Retina (tissue), 1 donor: ENCODE measurements at regions not wholly inside any gene's neighbourhood (a gene's known extent, or its start where the extent isn't known, plus 50 kb on each side); places are given as distances from the start of the nearest gene placed in this dataset.

Experiments used
- DNase-seq: peaks from one replicate; pipeline ENCODE4 v3.0.0-alpha.2; 2016

GRCh38 chr11:103625624-103625965, 410.8 kb upstream of the DDI1 start:
- no peak for DNase-seq

DNA sequence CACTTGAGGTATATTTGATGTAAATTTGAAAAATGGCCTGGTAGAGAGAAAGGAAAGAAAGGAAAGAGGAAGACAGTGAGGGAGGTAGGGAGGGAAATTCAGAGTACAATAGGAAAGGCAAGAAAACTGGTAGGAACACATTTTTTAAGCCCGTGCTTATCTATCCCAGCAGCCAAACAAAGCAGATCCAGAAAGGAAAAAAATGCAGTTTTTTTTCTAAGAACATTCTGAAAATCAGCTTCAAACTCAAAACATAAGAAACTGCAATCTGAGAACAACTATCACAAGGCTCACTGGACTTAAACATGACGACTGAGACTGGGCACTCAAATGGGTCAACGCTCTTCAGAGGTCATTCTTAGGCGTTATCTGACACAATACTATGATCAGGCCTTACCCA, 408.3 kb upstream of the DDI1 start:
- DNase-seq = no peak

GRCh38 chr11:103631841-103632240, 404.6 kb upstream of the DDI1 start:
- DNase-seq = no peak

DNA sequence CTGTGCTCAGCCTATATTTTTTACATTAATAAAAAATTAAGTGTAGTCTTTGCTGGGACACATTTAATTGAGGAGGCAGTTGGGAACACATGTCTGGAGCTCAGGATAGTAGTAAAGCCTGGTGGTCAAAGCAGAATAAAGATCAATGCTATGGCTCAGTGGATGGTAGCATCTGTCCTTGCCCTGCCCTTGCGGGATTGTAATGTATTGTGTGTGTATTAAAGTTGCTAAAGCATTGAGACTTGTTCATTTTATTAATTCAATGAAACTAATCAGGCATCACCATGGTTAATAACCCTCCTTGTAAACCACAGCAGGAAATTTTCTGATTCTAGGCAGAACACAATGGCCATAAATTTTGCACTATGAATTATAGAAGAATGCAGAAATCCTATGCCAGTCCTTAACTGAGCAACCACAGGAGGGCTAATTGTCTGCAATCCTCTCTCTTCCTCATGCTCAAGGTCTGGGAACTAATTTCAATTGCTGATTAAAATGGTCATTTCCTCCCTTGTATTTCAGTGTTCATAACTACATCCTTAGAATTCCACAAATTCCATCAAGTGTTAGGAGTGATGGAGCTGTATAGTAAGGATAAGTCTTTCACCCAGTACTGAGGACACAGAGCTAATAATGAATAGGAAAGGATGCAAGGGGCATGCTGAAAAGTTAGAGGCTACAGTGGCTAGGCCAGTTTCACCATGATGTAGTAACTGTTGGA, 403.2 kb upstream of the DDI1 start:
- no peak for DNase-seq

DNA sequence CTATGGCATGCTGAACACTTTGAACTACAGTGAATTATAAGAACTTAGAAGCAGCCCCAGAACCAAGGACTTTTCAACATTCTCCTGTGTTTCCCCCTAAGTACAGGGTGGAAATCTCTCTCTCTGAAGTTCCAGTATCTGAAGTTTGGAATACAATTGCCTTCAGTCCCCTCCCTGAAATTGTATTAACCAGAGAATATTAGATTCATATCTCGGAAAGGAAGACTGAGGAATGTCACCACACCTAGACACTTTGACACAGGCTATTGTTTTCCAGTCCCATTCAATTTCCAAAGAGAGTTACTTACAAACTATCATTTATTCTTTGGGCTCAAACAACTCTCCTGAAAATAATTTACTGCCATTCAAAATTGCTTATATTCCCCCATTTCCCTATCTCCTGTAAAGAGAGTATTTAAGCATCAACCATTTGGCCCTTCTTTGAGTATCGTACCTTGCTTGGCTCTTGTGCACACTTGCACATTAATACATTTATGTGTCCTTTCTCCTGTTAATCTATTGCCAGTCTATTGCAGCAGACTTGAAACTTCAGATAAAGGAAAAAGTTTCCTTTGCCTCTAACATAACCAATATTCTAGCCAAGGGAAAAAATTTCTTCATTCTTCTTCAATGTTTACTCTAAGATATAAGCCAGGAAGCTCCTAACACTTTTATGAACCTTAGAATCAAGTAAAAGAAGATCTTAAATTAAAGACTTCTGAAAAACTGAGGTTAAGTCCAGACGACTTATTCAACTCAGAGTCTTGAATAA, 402.4 kb upstream of the DDI1 start:
- no peak for DNase-seq

DNA sequence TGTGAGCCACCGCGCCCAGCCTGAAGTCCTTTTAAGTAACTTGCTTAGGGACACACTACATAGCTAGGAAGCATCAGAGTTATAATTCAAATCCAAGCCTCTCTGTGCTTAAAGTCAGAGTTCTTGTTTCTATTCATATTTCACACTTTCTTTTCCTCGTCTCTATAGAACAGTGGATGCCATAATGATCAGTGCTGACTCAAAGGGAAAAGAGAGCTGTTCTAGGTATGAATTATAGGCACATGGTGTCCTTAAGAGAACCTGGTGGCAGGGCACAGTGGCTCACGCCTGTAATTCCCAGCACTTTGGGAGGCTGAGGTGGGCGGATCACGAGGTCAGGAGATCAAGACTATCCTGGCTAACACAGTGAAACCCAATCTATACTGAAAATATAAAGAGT, 400.2 kb upstream of the DDI1 start:
- no peak for DNase-seq

DNA sequence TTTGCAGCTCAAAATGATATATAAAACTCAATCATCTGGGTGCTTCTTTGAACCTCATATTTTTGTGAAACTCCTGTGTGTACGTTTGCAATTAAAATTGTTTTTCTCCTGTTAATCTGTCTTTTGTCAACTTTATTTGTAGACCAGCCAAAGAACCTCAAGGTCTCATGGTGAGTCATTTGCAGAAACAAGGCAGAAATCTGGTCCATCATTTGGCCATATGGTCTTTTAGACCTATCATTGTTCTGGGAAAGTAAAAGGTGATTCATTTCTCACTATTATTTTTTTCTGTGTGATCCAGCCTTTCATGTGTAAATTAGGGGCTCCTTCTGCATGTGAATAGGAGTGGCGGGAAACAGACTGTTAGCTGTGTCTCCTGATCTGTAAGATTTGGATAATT, 399.1 kb upstream of the DDI1 start:
- no peak for DNase-seq

GRCh38 chr11:103637831-103638230, 398.6 kb upstream of the DDI1 start:
- no peak for DNase-seq

DNA sequence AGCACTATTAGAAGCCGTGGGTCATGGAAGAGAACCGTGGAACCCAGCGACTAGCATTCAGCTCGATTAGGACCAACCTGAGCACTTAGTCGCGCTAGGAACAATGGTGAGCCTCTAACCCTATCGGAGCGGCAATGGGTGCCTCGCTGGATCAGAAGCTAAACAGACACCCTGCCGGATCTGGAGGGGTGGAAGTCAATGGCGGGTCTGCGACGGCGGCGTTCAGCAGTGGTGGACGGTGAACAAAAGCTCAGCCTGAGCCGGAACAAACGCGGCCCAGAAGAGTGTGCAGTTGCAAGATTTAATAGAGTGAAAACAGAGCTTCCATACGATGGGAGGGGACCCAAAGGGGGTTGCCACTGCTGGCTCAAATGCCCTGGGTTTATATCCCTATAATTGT, 391.8 kb upstream of the DDI1 start:
- DNase-seq = no peak

DNA sequence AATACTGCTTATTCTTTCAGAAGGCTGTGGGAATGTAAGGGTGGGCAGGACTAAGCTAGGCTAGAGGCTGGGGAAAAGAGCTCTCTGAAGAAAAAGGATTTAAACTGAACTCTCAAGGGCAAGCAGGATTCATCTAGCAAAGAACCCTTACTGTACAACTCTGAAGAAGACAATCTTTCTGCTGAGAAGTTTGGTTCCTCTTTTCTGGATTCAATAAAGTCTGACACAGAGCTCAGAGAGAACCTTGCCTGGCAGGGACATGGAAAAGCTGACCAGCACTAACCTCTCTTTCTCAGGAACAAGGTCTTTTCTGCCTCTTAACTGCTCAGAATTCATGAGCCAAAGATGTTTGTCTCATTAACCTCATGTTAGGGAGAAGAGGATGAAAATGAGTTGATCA, 388.4 kb upstream of the DDI1 start:
- no peak for DNase-seq

- DNase-seq = no peak
These were observed 387.6 kb upstream of the DDI1 start for GRCh38 chr11:103648670-103649400.

GRCh38 chr11:103649401-103649895, 387.0 kb upstream of the DDI1 start:
- DNase-seq = no peak

DNA sequence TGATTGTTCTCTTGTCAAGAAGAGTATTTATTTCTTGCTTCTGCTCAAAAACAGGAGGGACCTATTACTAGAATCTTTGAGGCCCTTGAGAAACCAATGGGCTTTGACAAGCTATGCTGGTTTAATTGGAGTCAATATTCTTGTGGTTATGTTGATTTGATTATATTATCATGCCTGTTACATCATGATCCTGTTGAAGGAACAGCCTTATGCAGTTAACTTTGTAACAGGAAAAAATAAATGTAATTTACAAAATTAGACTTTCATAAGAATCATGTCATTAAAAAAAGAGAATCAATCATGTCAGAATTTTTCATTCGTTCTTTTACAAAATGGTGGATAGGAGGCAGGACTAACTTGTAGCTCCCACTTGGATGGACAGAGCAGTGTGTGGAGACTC, 386.1 kb upstream of the DDI1 start:
- no peak for DNase-seq

DNA sequence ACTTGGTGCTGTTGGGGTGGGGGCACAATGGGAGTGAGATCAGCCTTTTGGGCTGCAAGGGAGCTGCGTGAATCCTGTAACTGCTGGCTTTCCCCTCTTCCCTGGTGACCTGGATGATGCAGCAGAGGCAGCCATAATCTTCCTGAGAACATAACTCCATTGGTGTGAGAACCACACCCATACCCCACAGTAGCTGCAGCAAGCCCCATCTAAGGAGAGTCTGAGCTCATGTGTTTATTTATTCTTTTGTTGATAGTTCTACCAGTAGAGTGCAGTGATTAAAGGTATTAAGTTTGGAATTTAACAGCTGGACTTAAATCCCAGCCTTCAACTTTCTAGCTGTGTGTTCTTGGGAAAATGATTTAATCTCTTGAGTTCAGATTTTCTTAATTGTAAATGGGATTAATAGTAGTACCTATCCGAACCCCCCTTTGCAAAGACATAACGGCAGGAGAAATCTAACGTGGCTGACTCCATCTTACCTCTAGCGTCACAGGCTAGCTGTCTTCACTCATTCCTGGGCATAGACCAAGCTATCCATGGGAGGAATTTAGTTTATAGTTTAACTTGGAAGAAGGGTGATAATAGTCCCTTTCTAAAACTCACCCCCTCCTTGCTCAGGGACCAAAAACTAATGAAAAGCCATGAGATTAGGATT, 385.0 kb upstream of the DDI1 start:
- no peak for DNase-seq

- no peak for DNase-seq
These were observed 384.4 kb upstream of the DDI1 start for GRCh38 chr11:103652013-103652412.

GRCh38 chr11:103656382-103656781, 380.1 kb upstream of the DDI1 start:
- DNase-seq = no peak

- no peak for DNase-seq
These were observed 377.2 kb upstream of the DDI1 start for GRCh38 chr11:103659206-103659618.

- DNase-seq = no peak
These were observed 376.7 kb upstream of the DDI1 start for GRCh38 chr11:103659743-103660142.

DNA sequence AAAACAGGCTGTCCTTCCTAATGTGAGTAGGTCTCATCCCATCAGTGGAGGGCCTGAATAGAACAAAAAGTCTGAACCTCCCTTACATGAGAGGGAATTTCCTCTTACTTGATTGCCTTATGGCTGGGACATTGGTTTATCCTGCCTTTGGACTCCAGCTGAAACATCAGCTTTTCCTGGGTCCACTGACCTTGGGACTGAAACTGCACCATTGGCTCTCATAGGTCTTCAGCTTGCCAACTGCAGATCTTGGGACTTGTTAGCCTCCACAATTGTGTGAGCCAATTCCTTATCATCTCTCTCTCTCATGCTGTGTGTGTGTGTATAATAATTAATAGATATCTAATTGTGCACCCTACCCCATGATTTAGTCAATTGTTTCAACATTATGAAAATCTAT, 375.3 kb upstream of the DDI1 start:
- no peak for DNase-seq

DNA sequence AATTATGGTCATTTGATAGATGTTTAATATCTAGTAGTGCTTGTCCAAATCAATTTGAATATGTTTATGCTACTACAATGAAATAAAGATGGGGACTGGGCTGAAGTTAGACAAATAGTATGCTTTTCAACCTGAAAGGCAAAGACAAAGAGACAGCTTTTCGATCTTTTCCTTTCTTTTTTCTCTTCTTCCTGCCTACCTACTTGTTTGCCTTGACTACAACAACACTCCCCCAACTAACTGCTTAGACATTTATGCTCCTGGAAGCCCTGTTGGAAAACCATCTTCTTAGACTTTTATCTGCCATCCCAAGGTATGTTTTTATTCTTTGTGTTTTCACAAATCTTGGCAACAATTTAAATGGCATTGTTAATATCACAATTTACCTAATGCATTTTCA, 374.4 kb upstream of the DDI1 start:
- no peak for DNase-seq

GRCh38 chr11:103662880-103663279, 373.6 kb upstream of the DDI1 start:
- DNase-seq = no peak

- DNase-seq = no peak
These were observed 367.6 kb upstream of the DDI1 start for GRCh38 chr11:103668859-103669258.

DNA sequence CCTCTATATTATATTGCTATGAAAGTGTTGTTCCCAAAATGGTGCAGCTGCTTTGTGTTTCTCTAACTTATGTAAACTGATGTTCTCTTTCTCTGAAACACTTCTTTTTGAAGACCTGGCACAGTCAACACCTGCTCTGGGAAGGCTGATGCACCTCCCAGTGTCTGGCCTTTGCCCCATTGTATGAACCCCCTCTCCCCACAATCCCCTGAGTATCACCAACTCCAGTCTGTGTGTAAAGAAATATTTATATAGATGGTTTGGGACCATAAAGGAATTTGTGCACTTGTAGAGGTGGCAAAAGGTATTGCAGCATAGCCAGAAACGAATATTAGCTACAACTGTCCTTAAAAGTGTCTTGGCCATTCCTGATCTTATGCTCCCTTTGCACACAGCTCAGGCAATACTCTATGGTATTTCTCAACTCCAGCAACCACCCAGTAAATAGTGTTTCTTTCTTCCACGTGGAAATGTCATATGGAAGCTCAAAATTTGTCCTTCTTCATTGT, 365.2 kb upstream of the DDI1 start:
- no peak for DNase-seq
